Duodenal mucosa (tissue), 2 donors: ENCODE measurements at regions not wholly inside any gene's neighbourhood (a gene's known extent, or its start where the extent isn't known, plus 50 kb on each side); places are given as distances from the start of the nearest gene placed in this dataset.

ENCODE experiments used
- H3K27ac ChIP-seq: one replicate; pipeline ENCODE4 v1.7.0; 2013; ENCODE audit warnings: low read depth, low read length
- H3K27me3 ChIP-seq, 2 donors: one replicate each; pipeline ENCODE4 v1.7.0; 2013; ENCODE audit warnings: low read length in 2 of 2, control low read depth in 1 of 2; ENCODE audit not compliant: insufficient read depth in 2 of 2, control insufficient read depth in 1 of 2
- H3K36me3 ChIP-seq, 2 donors: one replicate each; pipeline ENCODE4 v1.7.0; 2013; ENCODE audit warnings: low read length in 2 of 2, control low read depth in 1 of 2; ENCODE audit not compliant: insufficient read depth in 2 of 2, control insufficient read depth in 1 of 2
- H3K4me1 ChIP-seq, 2 donors: one replicate each; pipeline ENCODE4 v1.7.0; 2013; ENCODE audit warnings: low read length in 2 of 2, control low read depth in 1 of 2; ENCODE audit not compliant: insufficient read depth in 2 of 2, control insufficient read depth in 1 of 2
- H3K4me3 ChIP-seq, 2 donors: one replicate each; pipeline ENCODE4 v1.7.0; 2013; ENCODE audit warnings: low read length in 2 of 2, low read depth in 1 of 2
- H3K9ac ChIP-seq, 2 donors: one replicate each; pipeline ENCODE4 v1.7.0; 2013; ENCODE audit warnings: low read length in 2 of 2, low read depth in 1 of 2
- H3K9me3 ChIP-seq, 2 donors: one replicate each; pipeline ENCODE4 v1.7.0; 2013; ENCODE audit warnings: low read length in 2 of 2, control low read depth in 1 of 2; ENCODE audit not compliant: control insufficient read depth in 1 of 2

DNA sequence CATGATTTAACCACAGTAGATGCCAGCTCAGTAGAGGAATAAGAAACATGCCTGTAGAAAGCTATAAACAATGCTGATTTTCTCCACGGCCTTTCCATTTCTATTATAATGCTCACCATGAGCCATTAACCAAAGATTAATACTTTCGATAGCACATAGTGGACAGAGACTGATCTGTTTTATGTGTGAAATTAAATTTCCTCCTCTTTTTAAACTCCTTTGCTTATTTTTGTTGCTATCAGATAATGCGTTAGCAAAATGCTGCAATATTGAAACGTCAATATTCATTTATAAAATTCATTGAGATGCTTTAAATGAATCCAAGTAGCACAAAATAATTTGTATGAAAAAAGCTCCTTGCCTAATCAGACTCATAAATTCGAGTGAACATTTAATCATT, 1807.9 kb downstream of the MRPL39 start:
- Histone ChIP-seq H3K36me3 (no peaks in the 10 kb centered on the region), H3K9ac (no peak overlapping the region), H3K27ac (no peak overlapping the region), H3K9me3 (peaks cover 4 to 11% of the 10 kb centered on the region in 2 donors), H3K4me1 (no peaks in the 10 kb centered on the region), H3K27me3 (no peaks in the 10 kb centered on the region), H3K4me3 (no peak overlapping the region)

DNA sequence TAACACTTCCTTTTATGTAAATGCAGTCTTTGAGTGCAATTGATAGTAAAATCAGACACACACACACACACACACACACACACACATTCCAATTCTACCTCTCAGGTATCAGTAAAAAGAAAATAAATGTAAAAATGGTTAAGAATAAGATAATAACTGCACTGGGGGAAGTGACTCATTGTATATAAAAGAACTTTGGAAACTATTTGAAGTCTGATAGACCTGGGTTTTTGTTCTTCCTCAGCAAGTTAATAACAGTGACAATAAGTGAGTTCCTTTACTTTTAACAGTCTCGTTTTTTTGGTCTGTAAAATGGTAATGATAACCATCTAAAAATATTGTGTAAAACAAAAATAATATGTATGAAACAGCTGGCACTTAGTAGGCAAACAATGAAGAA, 1815.0 kb downstream of the MRPL39 start:
- Histone ChIP-seq H3K9me3 (peaks cover 7 to 19% of the 10 kb centered on the region in 2 donors), H3K27ac (no peak overlapping the region), H3K4me3 (no peak overlapping the region), H3K36me3 (no peaks in the 10 kb centered on the region), H3K27me3 (no peaks in the 10 kb centered on the region), H3K4me1 (no peaks in the 10 kb centered on the region), H3K9ac (no peak overlapping the region)

DNA sequence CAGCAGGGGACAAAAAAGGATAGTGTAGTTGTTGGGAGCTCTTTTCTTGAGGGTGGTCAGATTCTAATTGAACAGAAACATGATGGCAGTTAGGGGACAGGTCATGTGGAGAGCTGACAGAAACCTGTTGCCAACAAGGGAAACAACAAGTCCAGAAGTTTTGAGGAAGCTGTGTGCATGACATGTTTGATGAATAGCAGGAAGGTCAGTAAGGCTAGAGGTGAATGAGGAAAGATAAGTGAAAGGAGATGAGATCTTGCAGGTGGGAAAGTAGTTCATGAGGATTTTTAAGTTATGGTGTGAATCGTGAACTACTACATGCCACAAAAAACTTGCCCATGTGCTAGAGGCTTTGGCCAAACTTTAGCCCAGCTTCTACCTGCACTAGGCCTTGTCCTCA, 1817.4 kb downstream of the MRPL39 start:
- Histone ChIP-seq H3K27me3 (no peaks in the 10 kb centered on the region), H3K27ac (no peak overlapping the region), H3K4me3 (no peak overlapping the region), H3K4me1 (no peaks in the 10 kb centered on the region), H3K9ac (no peak overlapping the region), H3K9me3 (peaks cover 7 to 15% of the 10 kb centered on the region in 2 donors), H3K36me3 (no peaks in the 10 kb centered on the region)

DNA sequence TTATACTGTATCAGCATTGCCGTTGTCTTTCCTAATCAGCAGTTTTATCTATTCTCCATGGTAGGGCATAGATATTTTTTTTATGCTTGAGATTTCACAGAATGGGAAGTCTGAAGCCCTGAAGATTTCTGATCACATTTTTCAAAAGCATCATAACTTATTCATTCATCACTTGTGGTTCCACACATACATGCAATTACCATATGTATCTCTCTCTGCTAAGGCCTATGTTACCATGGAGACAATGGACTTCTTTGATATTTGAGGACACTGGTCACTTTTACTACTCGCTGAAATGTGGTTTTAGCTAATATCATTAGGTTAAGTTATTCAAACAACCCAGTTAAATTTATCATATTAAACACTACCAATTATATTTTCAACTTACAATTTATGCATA, 1827.0 kb downstream of the MRPL39 start:
- H3K9me3 ChIP-seq = peaks cover 0 to 4% of the 10 kb centered on the region in 2 donors
- no peak overlapping the region for H3K27ac ChIP-seq
- H3K9ac ChIP-seq = no peak overlapping the region
- H3K27me3 ChIP-seq = no peaks in the 10 kb centered on the region
- H3K36me3 ChIP-seq = no peaks in the 10 kb centered on the region
- H3K4me3 ChIP-seq = no peak overlapping the region
- H3K4me1 ChIP-seq = no peaks in the 10 kb centered on the region

DNA sequence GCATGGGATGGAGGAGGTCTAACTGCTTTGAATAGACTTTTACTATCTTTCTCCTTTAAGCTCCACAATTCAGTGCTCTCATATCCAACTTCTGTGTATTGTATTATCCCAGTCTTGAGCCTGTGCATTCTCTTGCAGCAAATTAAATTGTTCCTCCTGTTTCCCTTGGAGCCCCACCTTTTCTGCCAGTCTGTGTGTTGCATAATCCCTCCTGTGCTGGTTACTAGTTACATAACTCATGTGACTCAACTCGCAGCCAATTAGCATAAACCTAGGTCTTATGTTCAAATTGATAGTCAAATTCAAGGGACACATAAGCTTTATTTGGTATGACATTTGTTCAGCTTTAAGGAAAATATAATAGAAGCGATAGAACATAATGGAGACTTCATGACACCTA, 1863.5 kb downstream of the MRPL39 start:
- Histone ChIP-seq H3K27ac (no peak overlapping the region), H3K4me3 (no peak overlapping the region), H3K9me3 (peaks cover 10 to 18% of the 10 kb centered on the region in 2 donors), H3K4me1 (no peaks in the 10 kb centered on the region), H3K36me3 (no peaks in the 10 kb centered on the region), H3K9ac (no peak overlapping the region), H3K27me3 (no peaks in the 10 kb centered on the region)

DNA sequence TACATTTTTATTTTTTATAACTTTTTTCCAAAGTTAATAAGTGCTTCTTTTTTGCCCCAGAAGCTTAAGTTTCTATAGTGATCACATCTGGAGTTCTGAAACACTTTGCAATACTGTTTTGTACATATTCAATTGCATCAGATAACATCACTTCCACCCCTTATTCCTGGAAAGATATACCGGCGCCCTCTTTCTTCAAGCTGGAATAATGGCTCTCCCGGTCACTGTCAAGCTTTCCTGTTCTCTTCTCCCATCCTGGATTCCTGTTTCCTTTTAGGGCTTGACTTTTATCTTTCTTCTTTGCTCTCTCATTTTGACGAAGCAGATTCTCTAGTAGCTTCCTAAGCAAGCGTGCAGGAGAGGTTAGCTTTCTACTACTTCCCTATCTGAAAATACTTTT, 1866.8 kb downstream of the MRPL39 start:
- H3K9ac ChIP-seq = no peak overlapping the region
- no peaks in the 10 kb centered on the region for H3K27me3 ChIP-seq
- H3K9me3 ChIP-seq = peaks cover 4 to 9% of the 10 kb centered on the region in 2 donors
- H3K4me3 ChIP-seq = no peak overlapping the region
- H3K36me3 ChIP-seq = no peaks in the 10 kb centered on the region
- H3K27ac ChIP-seq = no peak overlapping the region
- no peaks in the 10 kb centered on the region for H3K4me1 ChIP-seq

DNA sequence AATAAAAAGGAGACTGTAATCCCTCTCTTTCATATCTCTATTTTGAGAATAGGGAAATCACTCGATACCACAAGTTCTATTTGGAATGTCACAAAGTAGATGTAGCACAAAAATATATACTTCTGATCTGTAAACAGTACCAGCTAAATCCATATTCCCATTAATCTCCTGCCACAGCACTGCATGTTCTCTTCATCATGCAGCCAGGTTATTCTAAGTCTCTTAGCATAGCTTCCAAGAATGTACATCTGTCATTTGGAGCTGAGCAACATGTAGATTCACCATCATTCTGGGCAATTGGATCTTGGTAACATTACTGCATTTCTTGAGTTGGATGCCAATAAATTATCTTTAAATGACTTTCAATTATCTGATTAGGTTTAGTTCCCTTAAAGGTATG, 1874.5 kb downstream of the MRPL39 start:
- Histone ChIP-seq H3K36me3 (no peaks in the 10 kb centered on the region), H3K4me3 (no peak overlapping the region), H3K27me3 (no peaks in the 10 kb centered on the region), H3K9ac (no peak overlapping the region), H3K27ac (no peak overlapping the region), H3K9me3 (peaks cover 0 to 7% of the 10 kb centered on the region in 2 donors), H3K4me1 (no peaks in the 10 kb centered on the region)

DNA sequence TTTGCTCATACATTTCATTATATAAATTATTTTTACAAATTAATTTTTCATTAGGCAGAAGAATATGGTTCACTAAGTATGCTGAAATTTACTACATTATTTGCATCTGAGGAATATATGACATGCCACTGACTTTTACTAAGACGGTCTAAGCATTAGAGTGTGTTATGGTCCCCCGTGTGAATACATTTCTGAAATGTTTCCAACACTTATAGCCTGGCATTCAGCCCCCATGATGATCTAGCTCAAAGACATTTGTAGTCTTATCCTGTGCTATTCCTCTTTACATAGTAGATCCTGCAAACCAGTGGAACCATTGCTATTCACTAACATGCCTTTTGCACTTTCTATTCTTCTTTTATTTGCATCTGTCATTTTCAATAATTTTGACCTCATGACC, 1878.0 kb downstream of the MRPL39 start:
- Histone ChIP-seq H3K4me1 (no peaks in the 10 kb centered on the region), H3K9ac (no peak overlapping the region), H3K36me3 (no peaks in the 10 kb centered on the region), H3K9me3 (peaks cover 0 to 7% of the 10 kb centered on the region in 2 donors), H3K27ac (no peak overlapping the region), H3K4me3 (no peak overlapping the region), H3K27me3 (no peaks in the 10 kb centered on the region)

DNA sequence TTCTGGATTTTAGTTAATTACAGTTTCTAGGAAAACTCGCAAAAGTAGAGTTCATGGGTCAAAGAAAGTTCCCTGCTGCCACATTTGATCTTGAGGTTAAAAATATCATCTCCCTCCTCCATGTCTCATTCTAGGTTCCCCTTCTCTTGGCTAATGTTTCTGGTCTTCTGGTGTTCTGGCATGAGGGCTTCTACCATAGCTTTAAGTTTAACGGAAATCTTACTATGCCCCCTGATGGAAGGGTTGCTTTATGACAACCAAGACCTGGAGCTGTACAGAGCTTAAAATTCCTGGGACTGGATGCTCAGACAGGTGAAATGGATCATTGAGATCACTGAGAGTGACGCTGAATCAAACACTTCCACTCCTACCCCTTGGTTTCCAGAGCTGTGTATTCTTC, 1881.7 kb downstream of the MRPL39 start:
- Histone ChIP-seq H3K9ac (no peak overlapping the region), H3K36me3 (no peaks in the 10 kb centered on the region), H3K27me3 (no peaks in the 10 kb centered on the region), H3K4me1 (no peaks in the 10 kb centered on the region), H3K4me3 (no peak overlapping the region), H3K9me3 (peaks cover 0 to 5% of the 10 kb centered on the region in 2 donors), H3K27ac (no peak overlapping the region)

DNA sequence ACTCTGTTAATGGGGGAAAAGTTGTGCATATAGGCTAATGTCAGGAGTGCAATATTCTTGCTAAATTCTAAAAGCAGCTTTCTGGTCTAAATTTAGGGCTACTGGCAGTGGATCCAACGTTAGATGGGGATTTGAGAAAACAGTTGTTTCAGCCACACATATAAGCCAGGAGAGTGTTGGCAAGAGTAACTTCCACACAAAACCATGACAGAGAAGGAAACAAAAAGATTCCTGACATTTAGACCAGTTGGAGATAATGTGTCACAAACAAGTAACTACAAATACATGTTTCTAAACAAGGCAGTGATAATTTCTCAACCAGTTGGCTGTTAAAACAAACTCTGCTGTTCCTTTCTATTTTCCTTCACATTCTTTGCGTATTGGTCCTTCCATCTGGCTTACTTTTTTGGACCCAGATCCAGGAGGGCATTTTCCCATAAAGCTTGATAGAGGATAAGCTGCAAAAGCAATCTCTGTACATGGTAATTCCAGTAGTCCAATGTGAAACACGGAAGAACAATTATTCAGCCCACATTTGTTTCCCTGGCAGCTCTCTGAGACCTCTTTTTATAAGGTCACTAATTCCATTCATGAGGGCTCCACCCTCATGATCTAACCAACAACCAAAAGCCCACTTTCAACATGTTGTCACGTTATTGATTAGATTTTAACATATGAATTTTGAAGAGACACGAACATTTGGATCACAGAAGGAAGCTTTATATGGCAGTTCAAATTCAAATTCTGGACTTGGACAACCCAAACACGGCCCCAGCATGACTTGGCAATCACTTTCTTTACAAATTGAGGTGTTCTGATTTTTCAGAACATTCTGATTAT, 1888.6 kb downstream of the MRPL39 start:
- no peak overlapping the region for H3K9ac ChIP-seq
- no peaks in the 10 kb centered on the region for H3K4me1 ChIP-seq
- H3K27me3 ChIP-seq = no peaks in the 10 kb centered on the region
- no peak overlapping the region for H3K4me3 ChIP-seq
- no peak overlapping the region for H3K27ac ChIP-seq
- H3K36me3 ChIP-seq = no peaks in the 10 kb centered on the region
- H3K9me3 ChIP-seq = peaks cover 8 to 13% of the 10 kb centered on the region in 2 donors
